ENCODE measurements at regions not wholly inside any gene's neighbourhood (a gene's known extent, or its start where the extent isn't known, plus 50 kb on each side); places are given as distances from the start of the nearest gene placed in this dataset.

DNA sequence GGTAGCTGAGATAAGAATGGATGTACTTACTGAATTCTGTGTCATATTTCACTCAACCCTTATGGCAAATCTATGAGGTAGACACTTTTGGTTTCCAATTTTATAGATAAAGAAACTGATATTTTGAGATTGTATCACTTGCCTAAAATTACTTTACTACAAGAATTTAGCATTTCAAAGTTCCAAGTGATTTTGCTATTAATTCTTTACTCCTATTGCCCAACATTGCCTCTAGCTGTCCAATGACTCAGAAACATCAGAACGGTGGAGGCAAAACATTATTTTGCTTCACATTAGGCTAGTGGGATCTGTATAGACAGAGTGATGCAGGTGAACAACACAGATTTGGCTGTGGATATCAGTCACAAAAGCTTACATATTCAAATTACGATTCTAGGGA lies 747.2 kb upstream of the NEGR1 start:
- Histone ChIP-seq H3K36me3 (ENCODE audit: insufficient read depth) (no peaks in the 10 kb centered on the region), H3K4me1 (ENCODE audit: insufficient read depth) (peaks cover 22% of the 10 kb centered on the region), H3K27me3 (ENCODE audit: insufficient read depth) (no peaks in the 10 kb centered on the region), H3K4me2 (no peak overlapping the region), H3F3A (replicated peaks; ENCODE audit: low read depth) (no peaks in the 10 kb centered on the region), H3K9me2 (ENCODE audit: insufficient read depth) (no peaks in the 10 kb centered on the region), H3K79me2 (replicated peaks; ENCODE audit: insufficient read depth) (no peaks in the 10 kb centered on the region), H3K4me3 (no peak overlapping the region), H3K27ac (ENCODE audit: low read depth) (no peak overlapping the region), H2AFZ (no peak overlapping the region), H4K20me1 (replicated peaks; ENCODE audit: insufficient read depth) (no peaks in the 10 kb centered on the region)
- peaks cover 19% of the 10 kb centered on the region; the same call in 2 of the 3 replicates for H3K4me1 Mint-ChIP-seq
- H3K27me3 Mint-ChIP-seq (ENCODE audit: insufficient read depth, low read depth, poor library complexity) = no peaks in the 10 kb centered on the region
- ATAC-seq (no peak), DNase-seq (ENCODE audit: low spot score) (no peak)
- TF ChIP-seq EZH2phosphoT487 (IDR thresholded peaks at IDR 0.05; ENCODE audit: unreplicated experiment) (no peak), STAT1 (IDR thresholded peaks at IDR 0.05; ENCODE audit: unreplicated experiment) (no peak), CREB1 (CRISPR knock-in tag; IDR thresholded peaks at IDR 0.05; ENCODE audit: low read depth) (no peak), REST (IDR thresholded peaks at IDR 0.05; ENCODE audit: unreplicated experiment) (no peak), ETS1 (IDR thresholded peaks at IDR 0.05) (no peak), EZH2 (IDR thresholded peaks at IDR 0.05; ENCODE audit: low read depth, unreplicated experiment) (no peak), NANOG (IDR thresholded peaks at IDR 0.05; ENCODE audit: borderline replicate concordance) (no peak), JUNB (IDR thresholded peaks at IDR 0.05; ENCODE audit: unreplicated experiment) (no peak), ZNF114 (CRISPR knock-in tag; IDR thresholded peaks at IDR 0.05) (no peak), ZNF331 (CRISPR knock-in tag; IDR thresholded peaks at IDR 0.05; ENCODE audit: low read depth) (no peak), POLR2AphosphoS5 (IDR thresholded peaks at IDR 0.05; ENCODE audit: low read depth) (no peak)
- TF ChIP-seq, protein P1, sequence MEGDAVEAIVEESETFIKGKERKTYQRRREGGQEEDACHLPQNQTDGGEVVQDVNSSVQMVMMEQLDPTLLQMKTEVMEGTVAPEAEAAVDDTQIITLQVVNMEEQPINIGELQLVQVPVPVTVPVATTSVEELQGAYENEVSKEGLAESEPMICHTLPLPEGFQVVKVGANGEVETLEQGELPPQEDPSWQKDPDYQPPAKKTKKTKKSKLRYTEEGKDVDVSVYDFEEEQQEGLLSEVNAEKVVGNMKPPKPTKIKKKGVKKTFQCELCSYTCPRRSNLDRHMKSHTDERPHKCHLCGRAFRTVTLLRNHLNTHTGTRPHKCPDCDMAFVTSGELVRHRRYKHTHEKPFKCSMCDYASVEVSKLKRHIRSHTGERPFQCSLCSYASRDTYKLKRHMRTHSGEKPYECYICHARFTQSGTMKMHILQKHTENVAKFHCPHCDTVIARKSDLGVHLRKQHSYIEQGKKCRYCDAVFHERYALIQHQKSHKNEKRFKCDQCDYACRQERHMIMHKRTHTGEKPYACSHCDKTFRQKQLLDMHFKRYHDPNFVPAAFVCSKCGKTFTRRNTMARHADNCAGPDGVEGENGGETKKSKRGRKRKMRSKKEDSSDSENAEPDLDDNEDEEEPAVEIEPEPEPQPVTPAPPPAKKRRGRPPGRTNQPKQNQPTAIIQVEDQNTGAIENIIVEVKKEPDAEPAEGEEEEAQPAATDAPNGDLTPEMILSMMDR (conservative IDR thresholded peaks at IDR 0.05; ENCODE audit: low read depth in 2 of 2) = no peak
- TF ChIP-seq, protein P2, sequence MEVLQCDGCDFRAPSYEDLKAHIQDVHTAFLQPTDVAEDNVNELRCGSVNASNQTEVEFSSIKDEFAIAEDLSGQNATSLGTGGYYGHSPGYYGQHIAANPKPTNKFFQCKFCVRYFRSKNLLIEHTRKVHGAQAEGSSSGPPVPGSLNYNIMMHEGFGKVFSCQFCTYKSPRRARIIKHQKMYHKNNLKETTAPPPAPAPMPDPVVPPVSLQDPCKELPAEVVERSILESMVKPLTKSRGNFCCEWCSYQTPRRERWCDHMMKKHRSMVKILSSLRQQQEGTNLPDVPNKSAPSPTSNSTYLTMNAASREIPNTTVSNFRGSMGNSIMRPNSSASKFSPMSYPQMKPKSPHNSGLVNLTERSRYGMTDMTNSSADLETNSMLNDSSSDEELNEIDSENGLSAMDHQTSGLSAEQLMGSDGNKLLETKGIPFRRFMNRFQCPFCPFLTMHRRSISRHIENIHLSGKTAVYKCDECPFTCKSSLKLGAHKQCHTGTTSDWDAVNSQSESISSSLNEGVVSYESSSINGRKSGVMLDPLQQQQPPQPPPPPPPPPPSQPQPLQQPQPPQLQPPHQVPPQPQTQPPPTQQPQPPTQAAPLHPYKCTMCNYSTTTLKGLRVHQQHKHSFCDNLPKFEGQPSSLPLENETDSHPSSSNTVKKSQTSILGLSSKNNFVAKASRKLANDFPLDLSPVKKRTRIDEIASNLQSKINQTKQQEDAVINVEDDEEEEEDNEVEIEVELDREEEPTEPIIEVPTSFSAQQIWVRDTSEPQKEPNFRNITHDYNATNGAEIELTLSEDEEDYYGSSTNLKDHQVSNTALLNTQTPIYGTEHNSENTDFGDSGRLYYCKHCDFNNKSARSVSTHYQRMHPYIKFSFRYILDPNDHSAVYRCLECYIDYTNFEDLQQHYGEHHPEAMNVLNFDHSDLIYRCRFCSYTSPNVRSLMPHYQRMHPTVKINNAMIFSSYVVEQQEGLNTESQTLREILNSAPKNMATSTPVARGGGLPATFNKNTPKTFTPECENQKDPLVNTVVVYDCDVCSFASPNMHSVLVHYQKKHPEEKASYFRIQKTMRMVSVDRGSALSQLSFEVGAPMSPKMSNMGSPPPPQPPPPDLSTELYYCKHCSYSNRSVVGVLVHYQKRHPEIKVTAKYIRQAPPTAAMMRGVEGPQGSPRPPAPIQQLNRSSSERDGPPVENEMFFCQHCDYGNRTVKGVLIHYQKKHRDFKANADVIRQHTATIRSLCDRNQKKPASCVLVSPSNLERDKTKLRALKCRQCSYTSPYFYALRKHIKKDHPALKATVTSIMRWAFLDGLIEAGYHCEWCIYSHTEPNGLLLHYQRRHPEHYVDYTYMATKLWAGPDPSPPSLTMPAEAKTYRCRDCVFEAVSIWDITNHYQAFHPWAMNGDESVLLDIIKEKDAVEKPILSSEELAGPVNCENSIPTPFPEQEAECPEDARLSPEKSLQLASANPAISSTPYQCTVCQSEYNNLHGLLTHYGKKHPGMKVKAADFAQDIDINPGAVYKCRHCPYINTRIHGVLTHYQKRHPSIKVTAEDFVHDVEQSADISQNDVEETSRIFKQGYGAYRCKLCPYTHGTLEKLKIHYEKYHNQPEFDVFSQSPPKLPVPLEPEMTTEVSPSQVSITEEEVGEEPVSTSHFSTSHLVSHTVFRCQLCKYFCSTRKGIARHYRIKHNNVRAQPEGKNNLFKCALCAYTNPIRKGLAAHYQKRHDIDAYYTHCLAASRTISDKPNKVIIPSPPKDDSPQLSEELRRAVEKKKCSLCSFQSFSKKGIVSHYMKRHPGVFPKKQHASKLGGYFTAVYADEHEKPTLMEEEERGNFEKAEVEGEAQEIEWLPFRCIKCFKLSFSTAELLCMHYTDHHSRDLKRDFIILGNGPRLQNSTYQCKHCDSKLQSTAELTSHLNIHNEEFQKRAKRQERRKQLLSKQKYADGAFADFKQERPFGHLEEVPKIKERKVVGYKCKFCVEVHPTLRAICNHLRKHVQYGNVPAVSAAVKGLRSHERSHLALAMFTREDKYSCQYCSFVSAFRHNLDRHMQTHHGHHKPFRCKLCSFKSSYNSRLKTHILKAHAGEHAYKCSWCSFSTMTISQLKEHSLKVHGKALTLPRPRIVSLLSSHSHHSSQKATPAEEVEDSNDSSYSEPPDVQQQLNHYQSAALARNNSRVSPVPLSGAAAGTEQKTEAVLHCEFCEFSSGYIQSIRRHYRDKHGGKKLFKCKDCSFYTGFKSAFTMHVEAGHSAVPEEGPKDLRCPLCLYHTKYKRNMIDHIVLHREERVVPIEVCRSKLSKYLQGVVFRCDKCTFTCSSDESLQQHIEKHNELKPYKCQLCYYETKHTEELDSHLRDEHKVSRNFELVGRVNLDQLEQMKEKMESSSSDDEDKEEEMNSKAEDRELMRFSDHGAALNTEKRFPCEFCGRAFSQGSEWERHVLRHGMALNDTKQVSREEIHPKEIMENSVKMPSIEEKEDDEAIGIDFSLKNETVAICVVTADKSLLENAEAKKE (CRISPR knock-in tag; IDR thresholded peaks at IDR 0.05) = no peak
- H3K27ac Mint-ChIP-seq = 0 out of 2 replicates have a peak overlapping the region, but pooled peaks have one; percentile 19
- H3K36me3 Mint-ChIP-seq (ENCODE audit: low read depth) = no peaks in the 10 kb centered on the region
- H3K9me3 Mint-ChIP-seq = no peaks in the 10 kb centered on the region
- H3K4me3 Mint-ChIP-seq = no peak overlapping the region

Data from GM23338 (cell line).